ENCODE measurements at regions not wholly inside any gene's neighbourhood (a gene's known extent, or its start where the extent isn't known, plus 50 kb on each side); places are given as distances from the start of the nearest gene placed in this dataset.

DNA sequence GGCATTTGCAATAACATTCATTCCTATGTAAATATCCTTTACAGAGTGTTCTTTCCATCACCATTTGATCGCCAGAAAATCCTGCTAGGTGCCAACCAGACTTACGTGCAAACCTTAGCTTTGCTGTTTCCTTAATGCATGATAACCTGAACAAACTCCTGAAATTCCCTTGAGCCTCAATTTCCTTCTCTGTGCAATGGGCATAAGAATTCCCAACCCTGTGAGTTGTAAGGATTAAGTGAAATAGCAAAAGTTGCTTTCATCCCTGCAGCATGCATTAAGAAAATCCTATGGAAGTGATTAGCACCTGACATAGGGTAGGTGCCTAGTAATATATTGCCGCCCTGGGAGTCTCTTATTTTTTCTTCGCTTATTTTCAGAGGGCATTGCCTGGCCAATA lies 272.7 kb downstream of the MAF start:
- no peak for DNase-seq

DNA sequence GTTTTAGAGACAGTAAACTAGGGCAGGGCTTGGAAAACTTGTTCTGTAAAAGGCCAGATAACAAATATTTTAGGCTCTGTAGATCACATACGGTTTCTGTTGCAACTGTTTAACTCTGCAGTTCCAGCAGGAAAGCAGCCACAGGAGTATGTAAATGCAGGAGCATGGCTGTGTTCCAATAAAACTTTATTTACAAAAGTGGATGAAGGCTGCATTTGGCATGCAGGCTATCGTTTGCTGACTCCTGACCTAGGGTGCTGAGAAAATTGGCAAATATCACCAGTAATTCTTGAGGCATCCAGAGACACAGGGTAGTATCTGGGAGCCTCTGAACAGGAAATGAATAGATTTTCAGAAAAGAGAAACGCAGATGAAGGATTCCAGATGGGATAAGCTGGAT lies 274.0 kb downstream of the MAF start:
- no peak for DNase-seq

DNA sequence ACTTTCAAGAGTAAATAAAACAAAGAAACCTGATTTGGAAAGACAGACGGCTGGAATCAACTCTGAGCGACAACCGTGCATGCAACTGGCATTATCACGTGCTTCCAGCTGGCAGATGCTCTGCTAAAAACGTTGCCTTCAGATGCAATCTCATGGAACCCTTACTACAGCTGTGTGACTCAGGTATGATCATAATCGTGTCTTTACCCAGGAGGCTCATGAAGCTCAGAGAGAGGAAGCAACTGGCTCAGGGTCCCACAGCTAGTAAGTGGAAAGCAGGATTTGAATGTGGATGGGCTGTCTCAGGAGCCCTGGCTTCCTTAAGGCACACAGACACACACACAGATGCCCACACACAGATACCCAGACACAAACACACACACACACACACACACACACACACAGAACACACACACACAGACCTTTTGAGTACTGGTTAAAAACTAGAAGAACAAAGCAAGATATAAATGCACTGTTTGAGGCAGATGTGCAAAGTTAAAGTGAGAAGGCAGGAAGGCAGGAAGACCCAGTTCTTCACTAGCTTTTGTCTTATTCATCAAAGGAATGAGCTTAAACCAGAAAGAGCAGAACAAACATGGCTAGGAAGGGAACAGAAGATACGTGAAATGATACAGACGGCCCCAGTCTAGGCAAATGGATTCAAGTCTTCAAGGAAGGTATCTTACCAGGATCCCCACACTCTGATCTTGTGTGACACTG lies 275.2 kb downstream of the MAF start:
- no peak for DNase-seq

DNA sequence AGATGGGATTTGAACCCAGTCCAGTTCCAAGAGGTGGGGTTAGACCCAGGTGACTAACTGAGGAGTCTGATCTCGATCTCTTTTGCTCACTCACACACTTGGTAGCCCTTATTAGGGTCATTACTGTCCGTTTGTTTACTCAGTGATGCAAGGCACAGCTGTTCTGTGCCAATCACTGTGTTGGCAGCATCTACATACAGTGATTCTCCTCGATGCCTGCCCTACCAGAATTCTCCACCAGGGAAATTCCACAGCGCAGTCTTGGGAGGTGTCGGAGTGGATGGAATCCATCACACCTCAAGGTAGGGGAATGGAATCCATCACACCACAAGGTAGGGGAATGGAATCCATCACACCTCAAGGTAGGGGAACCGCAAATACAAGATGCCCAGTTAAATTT lies 279.6 kb downstream of the MAF start:
- no peak for DNase-seq

DNA sequence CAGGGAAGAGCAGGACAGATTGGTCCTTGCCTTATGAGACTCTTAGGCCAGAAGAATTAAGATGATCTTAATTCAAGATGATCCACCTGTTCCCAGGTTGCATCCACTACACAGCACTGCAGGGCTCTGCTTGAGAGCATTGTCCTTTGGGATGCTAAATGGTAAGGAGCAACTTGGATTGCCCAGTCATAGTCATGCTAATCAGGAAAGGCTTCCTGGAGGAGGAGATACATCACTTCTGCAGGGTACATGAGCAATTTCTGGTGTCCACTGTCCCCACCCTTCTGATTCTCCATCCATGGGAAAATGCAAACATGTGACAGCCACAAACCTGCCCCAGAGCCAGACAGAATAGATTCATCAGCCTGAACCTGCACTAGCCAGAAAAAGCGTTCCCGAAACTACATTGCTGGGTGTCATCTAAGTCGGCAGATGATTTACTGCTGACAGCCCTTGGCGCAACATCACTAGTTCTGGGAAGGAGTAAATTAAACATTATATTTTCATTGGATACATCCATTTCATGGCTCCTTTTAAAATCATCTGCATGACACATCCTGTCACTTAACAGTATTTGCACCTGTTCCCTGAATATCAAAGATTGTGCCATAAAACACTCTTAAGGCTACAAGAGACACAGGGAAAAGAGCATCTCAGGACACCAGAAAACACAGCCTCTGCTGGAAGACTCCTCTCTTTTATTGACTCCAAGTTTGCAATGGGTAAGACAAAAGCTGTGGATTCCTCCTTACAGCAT lies 282.2 kb downstream of the MAF start:
- DNase-seq, result peak in 2 of 3 experiments; percentile 6 to 82

DNA sequence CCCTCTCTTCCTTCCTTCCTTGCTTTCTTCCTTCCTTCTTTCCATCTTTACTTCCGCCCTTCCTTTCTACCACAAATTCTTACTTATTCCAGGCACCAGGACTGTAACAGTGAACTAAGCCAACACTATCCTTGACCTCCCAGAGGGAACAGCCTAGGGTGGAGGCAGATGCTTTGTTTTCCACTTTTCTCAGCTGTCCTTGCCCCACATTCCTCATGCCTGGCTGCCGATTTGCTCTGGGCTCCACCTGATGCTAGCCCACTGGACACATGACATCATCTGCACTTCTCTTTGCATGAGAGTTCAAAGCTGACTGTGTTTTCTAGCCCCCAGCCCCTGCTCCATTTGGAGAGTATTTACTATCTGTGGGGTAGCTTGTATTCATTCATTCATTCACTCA lies 283.0 kb downstream of the MAF start:
- no peak for DNase-seq

DNA sequence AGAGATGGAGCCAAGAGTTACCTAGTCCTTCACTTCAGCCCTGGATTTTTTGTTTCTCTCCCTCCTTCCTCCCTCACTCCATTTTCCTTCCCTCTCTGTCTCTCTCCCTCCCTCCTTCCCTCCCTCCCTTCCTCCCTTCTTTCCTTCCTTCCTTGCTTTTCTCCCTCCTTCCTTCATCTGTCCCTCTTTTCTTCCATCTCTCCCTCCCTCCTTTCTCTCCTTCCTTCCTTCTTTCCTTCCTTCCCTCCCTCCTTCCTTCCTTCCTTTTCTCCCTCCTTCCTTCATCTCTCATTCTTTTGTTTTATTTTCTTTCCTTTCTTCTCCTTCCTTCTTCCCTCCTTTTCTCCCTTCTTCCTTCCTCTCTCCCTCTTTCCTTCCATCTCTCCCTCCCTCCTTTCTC lies 283.5 kb downstream of the MAF start:
- DNase-seq, result no peak

DNA sequence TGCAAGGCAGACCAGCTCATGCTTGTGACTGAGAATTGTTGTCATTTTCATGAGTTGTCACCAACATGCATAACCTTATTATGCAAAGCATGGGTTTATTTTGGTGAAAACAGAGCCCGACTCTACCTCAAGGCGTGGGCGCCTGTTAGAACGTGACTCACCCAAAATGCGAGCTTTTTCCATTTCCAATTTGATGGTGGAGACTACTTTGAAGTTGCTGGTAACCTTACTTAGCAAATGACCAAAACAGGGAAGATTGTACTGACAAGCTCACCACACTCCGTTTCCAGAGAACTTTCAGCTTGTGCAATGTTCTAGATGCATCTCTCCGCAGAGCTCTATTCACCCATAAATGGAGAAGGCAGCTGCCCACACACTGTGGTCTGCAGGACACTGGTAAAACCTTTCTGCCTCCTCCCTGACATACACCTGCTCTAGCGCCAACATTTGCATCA lies 284.5 kb downstream of the MAF start:
- no peak for DNase-seq

DNA sequence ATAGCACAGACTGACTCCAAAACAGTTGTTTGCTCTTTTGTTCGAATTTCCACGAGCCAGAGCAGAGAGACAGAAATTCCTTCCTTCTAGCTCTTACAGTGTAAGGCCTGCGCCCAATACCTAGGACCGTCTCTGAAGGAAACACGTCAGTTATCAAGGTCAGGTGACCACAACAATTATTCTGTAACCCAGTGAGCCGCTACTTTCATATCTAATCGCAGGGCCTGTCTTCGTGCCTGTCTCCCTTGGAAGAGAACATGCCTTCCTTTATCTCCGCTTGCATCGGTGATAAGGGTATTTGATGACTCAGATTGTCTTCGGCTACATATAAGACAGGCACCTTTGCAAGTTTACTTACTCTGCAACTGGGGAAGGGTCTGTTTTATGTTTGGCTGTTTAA lies 288.0 kb downstream of the MAF start:
- DNase-seq, result no peak

DNA sequence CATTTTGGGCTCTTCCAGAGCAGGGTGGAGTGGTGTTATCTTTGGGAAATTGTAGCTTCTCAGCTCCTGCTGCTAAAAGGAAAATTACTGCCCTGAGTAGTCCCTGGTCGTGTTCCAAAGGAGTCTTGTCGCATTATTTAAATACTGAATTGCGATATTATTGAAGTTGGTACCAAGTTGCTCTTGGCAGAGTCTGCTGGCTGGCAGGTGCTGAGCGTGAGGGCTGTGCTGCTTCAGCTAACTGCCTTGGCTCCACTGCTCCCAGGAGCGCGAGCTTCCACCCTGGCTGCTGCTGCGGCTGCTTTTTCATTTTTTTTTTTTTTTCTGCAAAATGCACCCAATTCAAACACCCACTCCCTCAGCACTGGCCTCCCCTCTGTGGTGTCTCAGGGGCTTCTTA lies 289.8 kb downstream of the MAF start:
- no peak for DNase-seq

DNA sequence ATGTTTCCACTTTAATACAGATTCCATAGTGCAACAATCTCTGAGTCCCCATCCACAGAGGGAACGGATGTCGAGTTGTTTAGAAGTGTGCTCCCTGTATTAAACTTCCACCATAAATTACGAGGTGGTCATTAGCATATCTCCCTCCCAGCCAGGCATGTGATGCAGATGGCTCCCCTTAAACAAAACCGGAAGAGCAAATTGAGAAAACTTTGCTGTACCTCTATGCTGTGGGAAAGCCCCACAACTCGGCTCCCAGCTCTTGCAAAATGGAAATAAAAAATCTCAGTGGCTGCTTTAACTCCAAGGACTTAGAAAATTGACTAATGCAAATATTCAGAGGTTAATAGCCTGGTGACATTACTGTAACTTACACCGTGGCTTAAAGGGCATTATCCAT lies 290.9 kb downstream of the MAF start:
- no peak for DNase-seq

DNA sequence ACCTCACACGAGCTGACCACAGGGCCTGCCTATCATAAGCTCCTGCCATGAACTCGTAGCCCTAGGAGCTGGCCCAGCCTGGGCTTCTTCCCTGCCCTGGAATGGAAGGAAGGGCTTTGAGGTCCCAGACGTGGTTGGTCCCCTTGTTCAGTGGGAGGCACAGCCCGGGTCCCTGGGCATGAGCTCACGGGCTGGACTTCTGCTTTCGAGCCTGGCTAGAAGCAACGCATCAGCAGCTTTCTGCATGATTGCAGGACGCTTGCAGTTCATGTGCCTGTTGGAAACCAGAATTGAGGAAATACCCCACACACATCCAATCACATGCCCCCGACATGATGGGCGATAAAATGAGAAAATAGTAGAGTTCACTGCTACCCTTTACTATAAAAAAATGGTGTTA lies 293.3 kb downstream of the MAF start:
- no peak for DNase-seq

DNA sequence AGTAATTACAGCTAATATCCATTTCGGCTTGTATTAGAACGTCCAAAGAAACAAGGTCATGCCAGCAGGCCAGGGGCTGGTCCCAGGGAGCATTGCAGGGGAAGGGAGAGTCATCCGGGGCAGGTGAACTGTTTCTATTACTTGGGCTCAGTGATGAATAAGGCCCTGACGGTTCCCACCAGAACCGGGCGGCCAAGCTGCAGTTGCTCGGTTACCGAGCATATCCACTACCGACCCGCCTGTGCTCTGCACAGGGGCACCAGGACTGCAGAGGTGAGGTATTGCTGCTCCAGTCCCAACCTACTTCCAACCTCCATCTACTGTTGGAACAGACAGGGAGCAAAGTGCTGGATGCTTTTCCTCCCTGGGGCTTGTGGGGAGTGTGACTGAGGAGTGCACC lies 295.5 kb downstream of the MAF start:
- DNase-seq, result no peak

DNA sequence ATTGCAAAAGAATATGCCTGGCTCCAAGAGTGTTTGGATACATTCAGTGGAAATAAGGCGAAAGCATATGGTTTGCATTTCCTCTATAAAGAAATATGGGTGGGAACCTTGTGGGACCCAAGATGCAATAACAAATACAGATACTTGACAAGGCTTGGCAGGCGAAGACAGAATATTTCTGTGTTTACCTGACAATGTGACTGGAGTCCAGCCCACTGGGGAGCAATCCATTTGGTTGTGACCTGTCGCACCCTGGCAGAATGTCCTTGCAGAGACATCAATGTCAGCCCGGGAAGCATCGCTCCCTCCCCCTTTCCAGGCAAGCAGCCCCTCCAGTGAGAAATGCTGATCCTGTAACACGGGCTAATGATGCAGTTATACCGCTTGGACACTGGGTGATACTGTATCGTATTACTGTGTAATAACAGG lies 296.6 kb downstream of the MAF start:
- DNase-seq, result peak in 1 of 3 experiments; percentile 2

DNA sequence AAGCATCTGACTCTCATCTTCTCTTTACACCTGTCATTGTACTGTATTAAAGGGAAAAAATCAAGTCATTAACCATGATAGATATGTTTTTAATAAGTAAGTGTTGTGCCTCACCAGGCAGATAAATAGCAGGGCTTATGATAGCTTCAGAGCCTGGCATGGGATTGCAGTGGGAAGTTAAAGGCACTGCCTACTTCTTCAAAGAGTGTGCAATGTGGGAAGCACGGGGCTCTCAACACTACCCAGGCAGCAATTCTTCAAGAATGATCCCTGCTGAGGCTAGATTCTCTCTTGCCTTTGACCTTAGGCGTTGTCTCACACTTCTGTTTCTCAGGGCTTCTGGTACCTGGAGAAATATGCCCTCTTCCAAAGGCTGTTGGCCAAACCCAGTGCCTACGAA lies 297.3 kb downstream of the MAF start:
- no peak for DNase-seq

DNA sequence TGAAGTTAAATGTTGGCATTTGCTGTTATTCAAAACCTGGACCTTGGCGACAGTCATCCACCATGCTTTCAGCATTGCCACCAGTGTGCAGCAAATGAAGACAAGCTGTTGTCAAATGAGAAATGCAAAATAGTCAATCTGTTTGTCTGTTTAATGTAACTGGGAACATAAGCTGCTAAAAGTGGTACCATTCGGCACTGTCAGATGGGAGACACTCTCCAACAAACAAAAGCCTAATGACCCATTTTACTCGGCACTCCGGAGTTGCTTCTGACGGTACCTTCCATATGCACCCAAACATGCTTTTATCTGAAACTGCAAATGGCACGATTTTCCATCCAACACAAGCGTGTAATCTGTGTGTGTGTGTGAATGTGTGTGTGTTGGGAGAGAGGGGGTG lies 297.8 kb downstream of the MAF start:
- no peak for DNase-seq

DNA sequence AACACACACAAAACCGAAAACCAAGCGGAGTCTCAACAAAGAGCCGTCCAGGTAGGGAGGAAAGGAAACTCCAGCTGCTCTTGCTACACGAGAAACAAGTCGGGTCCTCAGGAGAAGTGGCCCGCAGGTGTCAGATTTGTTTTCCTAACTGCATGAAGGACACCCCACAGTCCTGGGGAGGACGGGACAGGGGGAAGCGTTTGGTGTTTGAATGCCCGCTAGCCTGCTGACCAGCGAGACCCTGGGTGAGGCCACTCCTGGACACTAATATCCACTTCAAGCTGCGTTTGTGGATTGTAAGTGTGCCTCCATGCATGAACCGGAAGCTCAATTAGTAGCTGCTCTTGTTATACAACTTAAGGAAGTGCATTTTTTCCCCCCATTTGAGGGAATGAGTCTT lies 299.5 kb downstream of the MAF start:
- peak in 1 of 3 experiments; percentile 38 for DNase-seq

DNA sequence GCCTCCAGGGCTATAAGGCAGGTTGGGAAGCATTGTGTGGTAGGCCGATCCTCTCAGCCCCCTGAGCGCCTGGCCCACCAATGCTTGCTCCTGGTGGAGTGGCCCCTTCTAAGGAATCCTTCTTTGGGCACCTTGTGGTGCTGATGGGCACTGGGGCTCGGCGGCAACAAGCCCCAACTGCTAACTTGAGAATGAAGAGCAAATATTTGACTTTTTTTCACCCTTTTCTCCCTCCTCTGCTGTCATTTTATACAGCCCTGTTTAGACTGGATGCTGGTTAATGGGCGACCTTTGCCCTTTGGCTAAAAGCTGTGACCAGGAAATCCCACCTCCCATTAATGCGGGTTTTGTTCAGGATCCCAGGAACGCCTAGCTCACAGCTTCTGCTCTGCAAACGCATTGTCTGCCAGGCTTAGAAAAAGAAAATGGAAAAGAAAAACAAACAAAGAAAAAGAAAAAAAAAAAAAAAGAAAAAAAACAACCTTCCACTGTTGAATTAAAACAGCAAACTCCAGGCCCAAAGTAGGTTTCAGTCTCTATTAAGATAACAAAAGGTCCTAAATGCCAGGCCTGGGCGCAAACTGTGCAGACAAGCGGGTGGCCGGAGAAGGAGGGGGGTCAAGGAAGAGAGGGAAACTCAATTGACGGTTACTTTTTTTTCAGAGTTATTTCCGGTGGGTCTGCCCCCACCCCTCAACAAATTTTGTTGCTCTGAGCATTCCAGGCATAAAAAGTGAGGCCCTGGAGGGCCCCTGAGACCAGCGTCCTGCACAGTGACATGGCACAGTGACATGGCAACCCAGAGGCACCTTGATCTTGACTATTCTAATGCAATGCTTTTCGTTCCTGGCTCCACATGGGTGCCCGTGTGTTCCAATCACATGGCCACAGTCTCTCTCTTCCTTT lies 301.4 kb downstream of the MAF start:
- DNase-seq, result peak in 1 of 3 experiments; percentile 5

DNA sequence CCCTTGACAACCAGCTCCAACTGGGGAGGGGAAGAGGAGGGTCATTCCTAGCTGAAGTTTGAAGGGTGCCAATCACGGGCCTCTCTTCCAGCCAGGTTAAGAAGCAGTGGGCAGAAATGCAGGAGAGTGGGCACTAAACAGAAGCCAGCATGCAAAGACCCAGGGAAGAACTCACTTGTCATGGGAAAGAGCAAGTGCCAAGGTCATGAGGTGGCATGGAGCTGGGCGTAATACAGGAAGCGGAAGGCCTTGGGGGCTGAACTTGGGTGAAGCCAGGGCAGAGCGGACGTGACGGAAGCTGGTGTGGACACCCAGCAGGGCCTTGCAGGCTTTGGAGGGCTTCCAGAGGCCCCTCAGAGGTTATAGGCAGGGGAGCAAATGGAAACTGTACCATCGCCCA lies 302.1 kb downstream of the MAF start:
- DNase-seq, result no peak

DNA sequence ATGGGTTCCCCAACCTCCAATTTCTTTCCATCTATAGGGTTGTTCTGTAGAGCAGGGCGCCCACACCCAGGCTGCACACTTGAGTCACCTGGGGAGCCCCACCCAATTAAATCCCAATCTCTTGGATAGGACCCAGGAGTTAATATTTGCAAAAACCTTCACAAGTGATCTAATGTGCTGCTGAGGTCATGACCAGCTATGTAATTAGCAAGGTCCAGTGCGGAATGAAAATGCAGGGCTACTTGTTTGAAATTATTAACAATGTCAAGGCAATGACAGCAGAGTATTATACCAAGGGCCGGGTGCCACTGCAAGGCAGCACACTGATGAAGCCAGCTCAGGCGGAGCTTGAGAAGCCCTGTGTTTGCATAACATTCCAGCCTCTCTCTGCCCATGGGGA lies 302.7 kb downstream of the MAF start:
- peak in 1 of 3 experiments; percentile 4 for DNase-seq

DNA sequence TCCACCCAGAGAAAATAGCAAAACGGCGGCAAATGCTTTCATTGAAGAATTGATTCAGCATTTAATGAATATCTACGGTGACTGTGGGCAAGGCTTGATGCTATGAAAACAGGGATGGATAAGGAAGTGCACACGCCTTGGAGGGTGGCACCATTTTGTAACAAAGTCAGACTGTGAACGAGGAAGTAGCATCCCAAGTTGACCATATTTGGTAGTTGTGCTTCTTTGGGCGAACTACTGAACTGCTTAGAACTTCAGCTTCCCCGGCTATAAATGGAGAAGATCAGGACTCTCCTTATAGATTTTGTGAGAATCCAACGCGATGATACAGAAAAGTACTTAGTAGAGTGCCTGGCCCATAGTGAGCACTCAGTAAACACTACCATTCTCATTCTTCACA lies 303.2 kb downstream of the MAF start:
- no peak for DNase-seq

DNA sequence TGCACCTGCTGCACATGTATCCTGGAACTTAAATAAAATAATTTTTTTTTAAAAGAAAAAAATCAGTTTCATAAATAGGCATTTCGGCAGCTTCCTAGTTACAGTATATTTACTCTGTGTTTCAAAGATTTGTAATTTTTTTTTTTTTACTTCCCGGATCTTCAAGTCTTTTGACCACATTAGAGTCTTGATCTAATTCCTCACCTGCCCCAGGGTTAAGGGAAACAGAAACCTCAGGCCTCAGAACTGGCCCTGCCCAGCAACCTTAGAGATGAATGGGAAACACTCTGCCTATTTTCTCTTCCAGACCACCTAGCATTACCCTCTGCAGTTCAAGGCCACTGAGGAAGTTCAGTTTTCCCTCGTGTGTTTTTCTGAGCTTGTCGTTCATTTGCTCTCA lies 304.0 kb downstream of the MAF start:
- DNase-seq, result peak in 1 of 3 experiments; percentile 62

DNA sequence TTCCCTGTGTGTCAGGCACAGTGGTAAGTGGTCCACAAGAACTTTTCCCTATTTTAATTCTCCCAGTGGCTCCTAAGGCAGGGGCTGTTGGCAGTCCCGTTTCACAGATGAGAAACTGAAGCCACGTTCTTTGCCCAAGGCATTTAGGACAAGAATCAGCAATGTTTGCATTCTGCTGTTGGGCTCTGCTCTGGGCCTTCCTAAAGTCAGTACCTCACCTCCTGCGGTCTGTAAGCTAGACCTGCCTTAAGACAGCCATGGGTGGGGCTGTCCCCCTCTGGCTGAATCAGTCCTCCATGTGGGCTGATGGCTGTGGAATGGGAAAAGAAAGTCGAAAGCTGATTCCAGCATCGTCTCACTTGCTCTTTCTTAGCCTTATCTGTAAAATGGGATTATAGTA lies 304.8 kb downstream of the MAF start:
- no peak for DNase-seq

DNA sequence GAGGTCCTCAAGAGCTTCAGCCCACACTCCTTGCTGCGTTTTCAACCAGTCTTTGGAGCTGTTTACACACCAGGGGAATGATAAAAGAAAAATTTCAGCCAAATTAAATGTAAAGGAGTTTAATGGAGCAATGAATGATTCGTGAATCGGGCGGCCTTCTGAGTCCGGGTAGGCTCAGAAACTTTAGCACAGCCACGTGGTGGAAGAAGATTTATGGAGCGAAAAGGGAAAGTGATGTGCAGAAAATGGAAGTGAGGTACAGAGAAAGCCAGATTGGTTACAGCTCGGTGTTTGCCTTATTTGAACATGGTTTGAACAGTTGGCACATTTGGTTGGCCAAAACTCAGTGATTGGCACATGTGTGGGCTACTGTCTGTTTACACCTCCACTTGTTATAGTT lies 305.4 kb downstream of the MAF start:
- DNase-seq, result no peak
